ENCODE measurements at regions not wholly inside any gene's neighbourhood (a gene's known extent, or its start where the extent isn't known, plus 50 kb on each side); places are given as distances from the start of the nearest gene placed in this dataset.
"Not testable (repeated sequence)": the region's sequence is repeated elsewhere in the genome, so short reads cannot be mapped to it uniquely, and the experiment has no call there.

GRCh38 chr13:68908879-68909278, 1198.7 kb upstream of the ATXN8OS start:
- Mint-ChIP-seq H3K36me3 (ENCODE audit: low read depth) (no peaks in the 10 kb centered on the region), H3K27me3 (ENCODE audit: insufficient read depth) (no peaks in the 10 kb centered on the region), H3K9me3 (peaks cover 44% of the 10 kb centered on the region), H3K4me3 (no peak overlapping the region), H3K4me1 (ENCODE audit: low read depth) (no peaks in the 10 kb centered on the region), H3K27ac (no peak overlapping the region)
- no peak for DNase-seq (ENCODE audit: low spot score)
- intact Hi-C loops (cut with micrococcal nuclease), result no loop called here

GRCh38 chr13:68905186-68905585, 1202.4 kb upstream of the ATXN8OS start:
- Mint-ChIP-seq H3K27me3 (ENCODE audit: insufficient read depth) (no peaks in the 10 kb centered on the region), H3K27ac (no peak overlapping the region), H3K36me3 (ENCODE audit: low read depth) (no peaks in the 10 kb centered on the region), H3K4me1 (ENCODE audit: low read depth) (no peaks in the 10 kb centered on the region), H3K4me3 (no peak overlapping the region), H3K9me3 (peaks cover 42% of the 10 kb centered on the region)
- no peak for DNase-seq (ENCODE audit: low spot score)
- intact Hi-C loops (cut with micrococcal nuclease), result no loop called here

- no peaks in the 10 kb centered on the region for H3K4me1 Mint-ChIP-seq (ENCODE audit: low read depth)
- H3K4me3 Mint-ChIP-seq, result no peak overlapping the region
- no peaks in the 10 kb centered on the region for H3K36me3 Mint-ChIP-seq (ENCODE audit: low read depth)
- no peaks in the 10 kb centered on the region for H3K27me3 Mint-ChIP-seq (ENCODE audit: insufficient read depth)
- H3K9me3 Mint-ChIP-seq, result peaks cover 8% of the 10 kb centered on the region
- no peak overlapping the region for H3K27ac Mint-ChIP-seq
- no peak for DNase-seq (ENCODE audit: low spot score)
- intact Hi-C loops (cut with micrococcal nuclease), result no loop called here
Observed at GRCh38 chr13:68897331-68897928, 1210.2 kb upstream of the ATXN8OS start.

DNA sequence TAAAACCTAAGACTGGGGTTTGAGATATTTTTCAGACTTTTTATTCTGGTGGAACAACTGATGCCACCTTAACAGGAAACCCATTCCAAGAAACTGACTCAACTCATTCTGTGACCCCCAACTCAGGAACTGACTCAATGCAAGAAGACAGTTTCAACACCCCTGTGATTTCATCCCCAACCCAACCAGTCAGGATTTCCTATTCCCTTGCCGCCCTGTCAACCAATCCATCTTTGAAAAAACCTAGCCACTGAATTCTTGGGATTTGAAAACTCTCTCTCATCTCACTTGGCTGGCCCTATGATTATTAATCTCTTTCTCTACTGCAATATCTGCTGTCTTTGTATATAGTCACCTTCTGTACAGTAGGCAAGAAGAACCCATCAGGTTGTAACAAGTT, 1211.9 kb upstream of the ATXN8OS start:
- Mint-ChIP-seq H3K4me3 (no peak overlapping the region), H3K27me3 (ENCODE audit: insufficient read depth) (no peaks in the 10 kb centered on the region), H3K27ac (no peak overlapping the region), H3K36me3 (ENCODE audit: low read depth) (no peaks in the 10 kb centered on the region), H3K4me1 (ENCODE audit: low read depth) (no peaks in the 10 kb centered on the region), H3K9me3 (peaks cover 8% of the 10 kb centered on the region)
- intact Hi-C loops (cut with micrococcal nuclease), result no loop called here
- no peak for DNase-seq (ENCODE audit: low spot score)

GRCh38 chr13:68893721-68894120, 1213.9 kb upstream of the ATXN8OS start:
- intact Hi-C loops (cut with micrococcal nuclease); H3K4me3 Mint-ChIP-seq; H3K27me3 Mint-ChIP-seq (ENCODE audit: insufficient read depth); H3K9me3 Mint-ChIP-seq; H3K36me3 Mint-ChIP-seq (ENCODE audit: low read depth); DNase-seq (ENCODE audit: low spot score); H3K4me1 Mint-ChIP-seq (ENCODE audit: low read depth); H3K27ac Mint-ChIP-seq: not testable (repeated sequence)

- H3K4me3 Mint-ChIP-seq; H3K36me3 Mint-ChIP-seq (ENCODE audit: low read depth); H3K4me1 Mint-ChIP-seq (ENCODE audit: low read depth); DNase-seq (ENCODE audit: low spot score); H3K9me3 Mint-ChIP-seq; H3K27me3 Mint-ChIP-seq (ENCODE audit: insufficient read depth); intact Hi-C loops (cut with micrococcal nuclease); H3K27ac Mint-ChIP-seq: not testable (repeated sequence)
Observed at GRCh38 chr13:68892596-68892995, 1215.0 kb upstream of the ATXN8OS start.

DNA sequence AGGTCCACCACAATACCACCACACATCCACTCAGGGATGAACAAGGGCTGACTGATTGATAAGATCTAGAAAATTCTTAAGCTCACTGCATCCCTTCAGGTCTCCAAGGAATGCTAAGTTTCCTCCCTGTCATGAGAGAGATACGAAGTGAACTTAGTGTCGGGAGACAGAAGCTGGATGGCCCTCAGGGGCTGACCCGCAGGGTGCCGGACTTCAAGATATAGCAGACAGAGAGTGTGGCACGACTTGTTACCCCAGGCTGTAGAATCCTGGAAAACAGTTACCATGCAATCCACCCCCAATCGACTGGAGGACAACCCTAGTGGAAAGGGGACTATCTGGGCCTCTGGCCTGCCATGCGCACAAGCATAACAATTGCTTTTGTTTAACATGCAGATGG, 1217.5 kb upstream of the ATXN8OS start:
- H3K4me3 Mint-ChIP-seq; H3K36me3 Mint-ChIP-seq (ENCODE audit: low read depth); H3K27me3 Mint-ChIP-seq (ENCODE audit: insufficient read depth); H3K9me3 Mint-ChIP-seq; H3K4me1 Mint-ChIP-seq (ENCODE audit: low read depth); H3K27ac Mint-ChIP-seq; DNase-seq (ENCODE audit: low spot score); intact Hi-C loops (cut with micrococcal nuclease): not testable (repeated sequence)

DNA sequence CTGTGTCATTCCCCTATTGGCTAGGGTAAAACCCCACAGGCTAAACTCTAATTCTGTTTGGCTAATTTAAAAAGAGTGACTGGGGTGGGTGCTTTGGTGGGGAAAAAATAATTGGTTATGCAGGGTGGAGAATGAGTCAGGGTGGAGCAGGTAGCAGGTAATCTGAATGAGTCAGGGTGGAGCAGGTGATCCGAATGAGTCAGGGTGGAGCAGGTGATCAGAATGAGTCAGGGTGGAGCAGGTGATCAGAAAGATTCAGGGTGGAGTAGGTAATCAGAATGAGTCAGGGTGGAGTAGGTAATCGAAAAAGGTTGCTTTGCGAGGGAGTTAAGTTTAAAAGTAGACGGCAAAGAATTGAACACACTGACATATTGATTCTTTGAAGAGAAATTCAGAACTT, 1218.8 kb upstream of the ATXN8OS start:
- Mint-ChIP-seq H3K36me3 (ENCODE audit: low read depth) (no peaks in the 10 kb centered on the region), H3K9me3 (peaks cover 4% of the 10 kb centered on the region), H3K4me1 (ENCODE audit: low read depth) (no peaks in the 10 kb centered on the region), H3K27me3 (ENCODE audit: insufficient read depth) (no peaks in the 10 kb centered on the region), H3K27ac (no peak overlapping the region), H3K4me3 (no peak overlapping the region)
- intact Hi-C loops (cut with micrococcal nuclease), result no loop called here
- no peak for DNase-seq (ENCODE audit: low spot score)

DNA sequence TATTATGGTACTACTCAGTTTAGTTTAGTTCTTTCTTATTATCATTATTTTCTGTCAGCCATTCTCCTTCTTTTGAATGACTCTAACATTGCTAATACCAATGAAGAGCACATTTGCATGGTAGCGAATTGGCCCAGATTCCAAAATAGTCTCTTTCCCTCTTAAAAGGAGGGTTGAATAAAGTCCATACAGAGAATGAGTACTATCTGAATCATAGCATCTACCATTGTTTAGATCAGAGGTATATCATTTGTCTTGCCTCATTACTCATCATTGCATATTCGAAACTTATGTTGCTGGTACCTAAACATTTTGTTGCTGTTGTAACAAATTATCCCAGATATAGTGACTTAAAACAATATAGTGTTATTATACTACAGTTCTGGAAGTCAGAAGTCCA, 1235.3 kb upstream of the ATXN8OS start:
- H3K36me3 Mint-ChIP-seq (ENCODE audit: low read depth), result no peaks in the 10 kb centered on the region
- no peaks in the 10 kb centered on the region for H3K4me1 Mint-ChIP-seq (ENCODE audit: low read depth)
- H3K27ac Mint-ChIP-seq, result no peak overlapping the region
- no peaks in the 10 kb centered on the region for H3K27me3 Mint-ChIP-seq (ENCODE audit: insufficient read depth)
- peaks cover 17% of the 10 kb centered on the region for H3K9me3 Mint-ChIP-seq
- H3K4me3 Mint-ChIP-seq, result no peak overlapping the region
- intact Hi-C loops (cut with micrococcal nuclease), result no loop called here
- no peak for DNase-seq (ENCODE audit: low spot score)

- H3K4me3 Mint-ChIP-seq, result no peak overlapping the region
- intact Hi-C loops (cut with micrococcal nuclease), result no loop called here
- H3K9me3 Mint-ChIP-seq, result peaks cover 36% of the 10 kb centered on the region
- no peak for DNase-seq (ENCODE audit: low spot score)
- no peaks in the 10 kb centered on the region for H3K4me1 Mint-ChIP-seq (ENCODE audit: low read depth)
- no peaks in the 10 kb centered on the region for H3K36me3 Mint-ChIP-seq (ENCODE audit: low read depth)
- no peaks in the 10 kb centered on the region for H3K27me3 Mint-ChIP-seq (ENCODE audit: insufficient read depth)
- H3K27ac Mint-ChIP-seq, result no peak overlapping the region
Observed at GRCh38 chr13:68851026-68851425, 1256.6 kb upstream of the ATXN8OS start.

DNA sequence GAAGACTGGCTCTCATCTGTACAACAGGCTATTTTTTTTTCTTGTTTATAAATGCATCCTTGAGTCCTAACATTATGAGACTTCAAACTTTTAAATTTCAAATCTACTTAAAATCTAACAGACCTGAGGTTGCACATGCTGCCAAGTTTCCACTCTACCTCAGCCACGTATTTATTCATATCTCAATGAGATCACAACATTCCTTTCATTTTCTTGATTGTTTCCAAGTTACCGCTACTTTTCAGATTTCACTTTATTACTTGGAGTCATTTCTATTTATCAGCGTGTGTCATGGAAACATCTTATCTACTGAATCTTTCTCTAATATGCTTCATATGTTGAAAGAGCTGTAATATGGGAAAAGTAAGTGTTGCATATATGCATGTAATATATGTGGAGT, 1257.5 kb upstream of the ATXN8OS start:
- no peak for DNase-seq (ENCODE audit: low spot score)
- intact Hi-C loops (cut with micrococcal nuclease), result no loop called here
- H3K27ac Mint-ChIP-seq, result no peak overlapping the region
- no peaks in the 10 kb centered on the region for H3K27me3 Mint-ChIP-seq (ENCODE audit: insufficient read depth)
- H3K4me1 Mint-ChIP-seq (ENCODE audit: low read depth), result no peaks in the 10 kb centered on the region
- no peak overlapping the region for H3K4me3 Mint-ChIP-seq
- no peaks in the 10 kb centered on the region for H3K36me3 Mint-ChIP-seq (ENCODE audit: low read depth)
- peaks cover 38% of the 10 kb centered on the region for H3K9me3 Mint-ChIP-seq

DNA sequence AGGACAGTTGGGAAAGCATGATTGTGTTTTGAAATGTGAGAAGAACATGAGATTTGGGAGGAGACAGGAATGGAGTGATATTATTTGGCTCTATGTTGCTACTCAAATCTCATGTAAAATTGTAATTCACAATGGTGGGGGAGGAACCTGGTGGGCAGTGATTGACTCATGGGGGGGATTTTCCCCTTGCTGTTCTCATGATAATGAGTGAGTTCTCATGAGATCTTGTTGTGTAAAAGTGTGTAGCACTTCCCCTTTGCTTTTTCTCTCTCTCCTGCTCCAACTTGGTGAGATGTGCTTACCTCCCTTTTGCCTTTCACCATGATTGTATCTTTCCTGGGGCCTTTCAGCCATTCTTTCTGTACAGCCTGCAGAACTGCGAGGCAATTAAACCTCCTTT, 1261.0 kb upstream of the ATXN8OS start:
- no peak overlapping the region for H3K4me3 Mint-ChIP-seq
- H3K27me3 Mint-ChIP-seq (ENCODE audit: insufficient read depth), result no peaks in the 10 kb centered on the region
- intact Hi-C loops (cut with micrococcal nuclease), result no loop called here
- H3K36me3 Mint-ChIP-seq (ENCODE audit: low read depth), result no peaks in the 10 kb centered on the region
- no peak for DNase-seq (ENCODE audit: low spot score)
- peaks cover 39% of the 10 kb centered on the region for H3K9me3 Mint-ChIP-seq
- H3K27ac Mint-ChIP-seq, result no peak overlapping the region
- H3K4me1 Mint-ChIP-seq (ENCODE audit: low read depth), result no peaks in the 10 kb centered on the region

GRCh38 chr13:68834375-68834774, 1273.3 kb upstream of the ATXN8OS start:
- peaks cover 15% of the 10 kb centered on the region for H3K9me3 Mint-ChIP-seq
- H3K27me3 Mint-ChIP-seq (ENCODE audit: insufficient read depth), result no peaks in the 10 kb centered on the region
- intact Hi-C loops (cut with micrococcal nuclease), result no loop called here
- no peak overlapping the region for H3K4me3 Mint-ChIP-seq
- no peak for DNase-seq (ENCODE audit: low spot score)
- H3K36me3 Mint-ChIP-seq (ENCODE audit: low read depth), result no peaks in the 10 kb centered on the region
- H3K27ac Mint-ChIP-seq, result no peak overlapping the region
- H3K4me1 Mint-ChIP-seq (ENCODE audit: low read depth), result no peaks in the 10 kb centered on the region

GRCh38 chr13:68816715-68817114, 1290.9 kb upstream of the ATXN8OS start:
- Mint-ChIP-seq H3K9me3 (peaks cover 6% of the 10 kb centered on the region), H3K27ac (no peak overlapping the region), H3K4me3 (no peak overlapping the region), H3K27me3 (ENCODE audit: insufficient read depth) (no peaks in the 10 kb centered on the region), H3K4me1 (ENCODE audit: low read depth) (no peaks in the 10 kb centered on the region), H3K36me3 (ENCODE audit: low read depth) (no peaks in the 10 kb centered on the region)
- DNase-seq (ENCODE audit: low spot score), result no peak
- intact Hi-C loops (cut with micrococcal nuclease), result no loop called here

All from activated T-helper 1 cell treated with anti-CD3 and anti-CD28 coated beads, Interleukin-12 subunit alpha, Interleukin-12 subunit beta, Interleukin-2, Interleukin-4 antibody, amounts not matched to agents 30 ng/mL and 10 ng/mL and 1 ng/mL, durations not matched to agents 14 hours and 24 hours and 36 hours (primary cell).